ENCODE measurements at regions not wholly inside any gene's neighbourhood (a gene's known extent, or its start where the extent isn't known, plus 50 kb on each side); places are given as distances from the start of the nearest gene placed in this dataset.

DNA sequence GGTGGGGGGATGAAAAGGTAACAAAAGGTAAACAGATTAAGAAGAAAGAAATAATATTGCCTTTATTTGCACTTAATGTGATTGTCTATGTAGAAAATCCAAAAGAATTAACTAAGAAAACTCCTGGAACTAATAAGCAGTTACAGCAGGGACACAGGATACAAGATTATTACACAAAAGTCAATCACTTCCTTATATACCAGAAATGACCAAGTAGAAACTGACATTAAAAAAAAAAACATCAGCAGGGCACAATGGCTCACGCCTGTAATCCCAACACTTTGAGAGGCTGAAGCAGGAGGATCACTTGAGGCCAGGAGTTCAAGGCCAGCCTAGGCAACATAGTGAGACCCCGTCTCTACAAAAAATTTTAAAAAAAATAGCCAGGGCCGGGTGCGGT is 123.2 kb upstream of the RIPOR2 start:
- intact Hi-C loops (cut with DNase I) = no loop called here
- Histone ChIP-seq H3K4me3 (no peak overlapping the region), H3K27me3 (no peaks in the 10 kb centered on the region), H3K27ac (no peak overlapping the region), H3K9me3 (no peaks in the 10 kb centered on the region), H3K36me3 (no peaks in the 10 kb centered on the region), H3K4me1 (no peaks in the 10 kb centered on the region)
- TF ChIP-seq, protein P1, sequence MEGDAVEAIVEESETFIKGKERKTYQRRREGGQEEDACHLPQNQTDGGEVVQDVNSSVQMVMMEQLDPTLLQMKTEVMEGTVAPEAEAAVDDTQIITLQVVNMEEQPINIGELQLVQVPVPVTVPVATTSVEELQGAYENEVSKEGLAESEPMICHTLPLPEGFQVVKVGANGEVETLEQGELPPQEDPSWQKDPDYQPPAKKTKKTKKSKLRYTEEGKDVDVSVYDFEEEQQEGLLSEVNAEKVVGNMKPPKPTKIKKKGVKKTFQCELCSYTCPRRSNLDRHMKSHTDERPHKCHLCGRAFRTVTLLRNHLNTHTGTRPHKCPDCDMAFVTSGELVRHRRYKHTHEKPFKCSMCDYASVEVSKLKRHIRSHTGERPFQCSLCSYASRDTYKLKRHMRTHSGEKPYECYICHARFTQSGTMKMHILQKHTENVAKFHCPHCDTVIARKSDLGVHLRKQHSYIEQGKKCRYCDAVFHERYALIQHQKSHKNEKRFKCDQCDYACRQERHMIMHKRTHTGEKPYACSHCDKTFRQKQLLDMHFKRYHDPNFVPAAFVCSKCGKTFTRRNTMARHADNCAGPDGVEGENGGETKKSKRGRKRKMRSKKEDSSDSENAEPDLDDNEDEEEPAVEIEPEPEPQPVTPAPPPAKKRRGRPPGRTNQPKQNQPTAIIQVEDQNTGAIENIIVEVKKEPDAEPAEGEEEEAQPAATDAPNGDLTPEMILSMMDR (IDR thresholded peaks at IDR 0.05) = no peak
- DNase-seq (ENCODE audit: low spot score in 2 of 2) = no peak

DNA sequence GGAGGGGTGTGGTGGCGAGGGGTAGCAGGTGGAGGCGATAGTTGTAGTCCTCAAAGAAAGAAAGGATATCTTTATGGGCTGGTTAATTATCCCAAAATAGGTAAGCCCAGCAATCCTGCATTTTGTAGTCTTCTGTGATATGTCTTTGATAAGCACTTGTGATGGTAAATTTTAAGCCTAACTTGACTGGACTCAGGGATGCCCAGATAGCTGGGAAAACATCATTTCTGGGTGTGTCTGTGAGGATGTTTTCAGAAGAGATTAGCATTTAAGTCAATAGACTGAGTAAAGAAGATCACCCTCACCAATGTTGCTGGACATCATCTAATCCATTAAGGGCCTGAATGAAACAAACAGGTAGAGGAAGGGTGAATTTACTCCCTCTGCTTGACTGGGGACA is 124.8 kb upstream of the RIPOR2 start:
- Histone ChIP-seq H3K4me1 (no peaks in the 10 kb centered on the region), H3K9me3 (no peaks in the 10 kb centered on the region), H3K27ac (no peak overlapping the region), H3K4me3 (no peak overlapping the region), H3K27me3 (no peaks in the 10 kb centered on the region), H3K36me3 (no peaks in the 10 kb centered on the region)
- DNase-seq (ENCODE audit: low spot score in 2 of 2) = no peak
- TF ChIP-seq, protein P1 (IDR thresholded peaks at IDR 0.05) = no peak
- intact Hi-C loops (cut with DNase I) = no loop called here

DNA sequence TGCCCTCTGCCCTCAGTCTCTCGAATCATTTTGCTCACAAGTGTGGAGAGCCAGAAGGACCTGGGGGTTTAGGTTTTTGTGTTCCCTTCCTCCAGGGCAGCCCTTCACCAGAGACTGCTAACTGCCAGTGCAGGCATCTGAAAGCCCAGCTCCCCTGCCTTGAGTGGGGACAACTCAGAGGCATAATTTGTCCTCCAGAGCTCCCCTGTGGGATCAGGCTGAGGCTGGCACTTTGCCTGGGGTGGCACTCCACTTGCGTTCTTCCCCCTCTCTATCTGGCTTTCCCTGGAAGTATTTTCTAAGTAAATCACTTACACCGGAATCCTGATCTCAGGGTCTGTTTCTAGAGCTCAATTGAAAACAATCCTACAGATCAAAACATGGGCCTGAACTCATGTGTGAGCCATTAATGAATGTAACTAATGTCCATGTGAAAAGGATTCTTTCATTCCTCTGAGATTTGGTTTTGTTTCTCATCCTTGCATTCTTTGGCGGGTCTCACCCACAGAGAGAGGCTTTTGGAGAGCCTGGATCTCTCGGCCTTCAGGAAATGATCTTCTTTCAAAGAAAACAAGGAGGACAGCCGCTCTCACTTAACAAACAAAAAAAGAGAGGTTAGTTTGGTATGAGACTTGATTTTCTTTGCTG is 125.7 kb upstream of the RIPOR2 start:
- DNase-seq (ENCODE audit: low spot score in 2 of 2) = no peak
- Histone ChIP-seq H3K36me3 (no peaks in the 10 kb centered on the region), H3K27me3 (no peaks in the 10 kb centered on the region), H3K4me1 (no peaks in the 10 kb centered on the region), H3K27ac (no peak overlapping the region), H3K4me3 (no peak overlapping the region), H3K9me3 (no peaks in the 10 kb centered on the region)
- intact Hi-C loops (cut with DNase I) = no loop called here
- TF ChIP-seq, protein P1 (IDR thresholded peaks at IDR 0.05) = no peak

DNA sequence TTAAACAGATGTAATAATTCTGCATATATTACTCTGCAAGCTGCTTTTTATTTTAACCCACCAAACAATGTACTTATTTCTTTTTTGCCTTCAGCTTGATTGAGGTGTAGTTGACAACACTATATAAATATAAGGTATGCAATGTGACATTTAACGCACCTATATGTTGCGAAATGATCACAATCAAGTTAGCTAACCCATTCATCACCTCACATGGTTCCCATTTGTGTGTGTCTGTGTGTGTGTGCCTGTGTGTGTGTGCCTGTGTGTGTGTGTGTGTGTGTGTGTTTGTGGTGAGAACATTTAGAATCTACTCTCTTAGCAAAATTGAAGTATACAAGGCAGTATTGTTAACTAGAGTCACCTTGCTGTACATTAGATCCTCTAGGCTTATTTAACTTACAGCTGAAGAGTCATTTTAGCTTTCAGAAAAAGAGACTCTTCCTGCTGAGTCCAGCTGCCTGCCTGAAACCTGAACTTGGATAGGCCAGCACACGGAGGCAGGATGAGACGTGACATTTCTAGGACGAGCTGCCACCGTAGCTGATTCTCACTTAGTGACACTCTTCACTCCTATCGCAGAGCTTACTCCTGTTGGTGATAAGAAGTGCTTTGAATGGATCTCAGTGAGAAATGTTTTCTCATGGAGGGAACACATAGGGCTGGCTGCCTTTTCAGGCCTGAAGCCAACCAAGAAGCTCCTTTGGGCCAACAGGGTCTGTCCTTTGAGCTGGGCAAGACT is 126.5 kb upstream of the RIPOR2 start:
- intact Hi-C loops (cut with DNase I) = no loop called here
- Histone ChIP-seq H3K4me3 (no peak overlapping the region), H3K4me1 (no peaks in the 10 kb centered on the region), H3K27me3 (no peaks in the 10 kb centered on the region), H3K9me3 (no peaks in the 10 kb centered on the region), H3K36me3 (no peaks in the 10 kb centered on the region), H3K27ac (no peak overlapping the region)
- TF ChIP-seq, protein P1 (IDR thresholded peaks at IDR 0.05) = no peak
- DNase-seq (ENCODE audit: low spot score in 2 of 2) = no peak

DNA sequence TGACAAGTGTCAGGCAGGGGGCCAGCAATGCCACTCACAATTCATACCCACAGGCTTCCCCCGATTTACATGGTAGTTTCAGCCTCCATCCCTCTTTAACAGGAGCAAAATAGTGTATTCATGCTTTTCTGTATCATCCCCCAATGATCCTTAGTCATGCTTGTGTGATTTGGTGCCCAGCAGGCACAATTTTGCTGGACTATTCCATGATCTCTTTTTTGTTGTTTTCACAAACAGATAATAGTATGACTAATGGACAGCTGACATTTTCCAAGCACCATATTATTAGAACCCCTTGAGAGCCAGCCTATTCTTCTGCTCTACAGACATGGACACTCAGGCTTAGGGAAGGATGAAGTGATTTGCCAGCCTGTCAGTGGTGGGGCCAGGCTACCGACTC is 128.2 kb upstream of the RIPOR2 start:
- no peaks in the 10 kb centered on the region for H3K4me1 ChIP-seq
- no peaks in the 10 kb centered on the region for H3K9me3 ChIP-seq
- no peak overlapping the region for H3K4me3 ChIP-seq
- DNase-seq (ENCODE audit: low spot score in 2 of 2) = no peak
- no peaks in the 10 kb centered on the region for H3K36me3 ChIP-seq
- TF ChIP-seq, protein P1 (IDR thresholded peaks at IDR 0.05) = no peak
- H3K27me3 ChIP-seq = no peaks in the 10 kb centered on the region
- no peak overlapping the region for H3K27ac ChIP-seq
- intact Hi-C loops (cut with DNase I) = no loop called here
